Fibroblast of skin of right biceps (primary cell): ENCODE measurements at regions not wholly inside any gene's neighbourhood (a gene's known extent, or its start where the extent isn't known, plus 50 kb on each side); places are given as distances from the start of the nearest gene placed in this dataset.
"Not testable (repeated sequence)": the region's sequence is repeated elsewhere in the genome, so short reads cannot be mapped to it uniquely, and the experiment has no call there.

Source experiments
- DNase-seq: peaks from one replicate; pipeline ENCODE4 v3.0.0-alpha.2; 2013

DNA sequence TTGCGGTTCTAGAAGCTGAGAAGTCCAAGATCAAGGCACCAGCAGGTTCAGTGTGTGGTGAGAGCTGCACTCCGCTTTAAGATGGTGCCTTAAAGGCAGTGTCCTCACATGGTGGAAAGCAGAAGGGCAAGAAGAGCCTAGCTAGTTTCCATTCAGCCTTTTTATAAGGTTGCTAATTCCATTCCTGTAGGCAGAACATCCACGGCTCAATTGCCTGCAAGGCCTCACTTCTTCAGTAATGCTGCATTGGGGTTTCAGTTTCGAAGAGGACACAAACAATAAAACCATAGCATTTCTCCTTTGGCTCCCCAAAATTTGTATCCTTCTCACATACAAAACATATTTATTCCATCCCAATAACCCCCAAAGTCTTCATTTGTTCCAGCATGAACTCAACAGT, 109.5 kb upstream of the KCND2 start:
- DNase-seq = no peak

DNA sequence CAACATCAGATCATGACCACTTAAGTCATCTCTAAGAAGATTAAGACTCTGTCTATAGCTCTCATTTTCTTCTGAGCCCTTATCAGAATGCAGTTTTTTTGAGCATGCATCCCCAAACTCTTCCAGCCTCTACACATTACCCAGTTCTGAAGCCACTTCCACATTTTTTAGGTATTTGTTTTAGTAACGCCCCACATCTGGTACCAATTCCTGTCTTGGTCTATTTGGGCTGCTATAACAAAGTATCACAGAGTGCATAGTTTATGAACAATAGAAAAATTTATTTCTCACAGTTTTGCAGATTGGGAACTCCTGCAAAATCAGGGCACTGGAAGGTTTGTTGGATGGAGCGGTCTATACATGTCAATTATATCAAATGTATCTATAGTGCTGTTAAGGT, 107.7 kb upstream of the KCND2 start:
- DNase-seq = no peak

DNA sequence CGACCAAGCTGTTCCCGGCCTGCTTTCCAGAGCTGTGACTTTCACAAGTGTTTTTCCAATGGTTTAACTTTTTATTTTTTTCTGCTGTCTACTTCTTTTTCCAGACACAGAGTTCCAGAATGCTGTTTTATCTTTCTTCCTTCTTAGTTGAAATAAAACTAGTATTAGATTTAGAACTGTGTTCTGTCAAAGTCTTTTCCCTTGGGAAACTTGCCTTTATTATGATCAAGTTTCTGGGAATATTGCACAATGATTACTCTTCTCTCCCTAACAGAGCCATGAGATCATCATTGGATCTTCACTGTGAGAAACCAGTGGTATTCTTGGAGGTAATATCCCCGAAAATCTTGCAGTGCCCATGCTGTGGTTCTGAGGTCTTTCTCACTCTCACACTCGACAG, 104.9 kb upstream of the KCND2 start:
- DNase-seq = peak; percentile 73

DNA sequence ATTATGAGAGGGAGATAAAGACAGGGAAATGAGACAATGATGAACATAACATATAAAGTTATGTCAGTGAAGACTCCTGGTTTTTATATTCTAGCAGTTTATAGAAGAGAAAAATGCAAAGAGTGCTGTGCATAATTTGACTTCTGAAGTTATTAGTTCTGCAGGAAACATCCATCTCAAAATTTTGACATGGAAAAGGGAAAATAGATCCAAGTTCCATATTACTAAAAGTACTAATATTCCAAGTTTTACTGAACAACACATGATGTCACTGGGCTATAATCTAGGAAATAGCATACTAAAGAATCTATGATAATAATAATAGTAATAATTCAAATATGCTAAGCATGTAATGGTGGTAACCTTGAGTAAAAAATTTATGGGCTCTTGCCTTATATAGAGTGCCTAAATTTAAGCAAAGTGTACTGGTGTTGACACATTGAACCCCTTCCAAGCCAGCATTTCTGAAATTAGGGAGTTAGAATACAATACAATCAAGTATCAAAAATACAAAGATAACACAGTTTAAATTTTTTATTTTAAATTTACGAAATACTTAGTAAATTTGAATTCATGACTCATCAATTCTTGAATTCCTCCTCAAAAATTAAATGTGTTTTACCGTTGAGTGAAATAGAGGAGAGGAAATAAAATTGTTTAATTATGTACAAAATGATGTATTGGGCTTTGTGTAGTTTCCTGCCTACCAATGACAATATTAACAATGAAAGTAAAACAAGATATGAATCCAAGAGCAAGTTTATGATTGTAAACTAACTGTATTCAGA, 102.8 kb upstream of the KCND2 start:
- peak; percentile 58 for DNase-seq

DNA sequence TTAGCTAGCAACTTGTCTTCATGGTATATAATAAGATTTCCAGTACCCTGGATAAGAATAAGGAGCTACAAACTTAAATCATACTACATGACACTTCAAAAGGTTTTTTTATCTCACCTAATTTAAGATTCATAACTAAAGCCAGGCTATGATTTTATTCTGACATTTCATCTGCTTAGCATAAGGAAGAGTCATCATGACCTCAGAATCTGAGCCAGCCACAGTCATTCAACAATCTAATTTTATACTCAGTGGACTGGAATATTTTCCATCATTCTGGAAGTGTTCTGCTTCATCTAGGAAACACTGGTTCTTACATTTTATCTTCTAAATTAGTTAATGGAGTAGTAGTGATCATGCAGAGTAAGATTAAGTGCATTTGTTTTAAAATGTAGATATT, 102.1 kb upstream of the KCND2 start:
- DNase-seq = peak; percentile 52

DNA sequence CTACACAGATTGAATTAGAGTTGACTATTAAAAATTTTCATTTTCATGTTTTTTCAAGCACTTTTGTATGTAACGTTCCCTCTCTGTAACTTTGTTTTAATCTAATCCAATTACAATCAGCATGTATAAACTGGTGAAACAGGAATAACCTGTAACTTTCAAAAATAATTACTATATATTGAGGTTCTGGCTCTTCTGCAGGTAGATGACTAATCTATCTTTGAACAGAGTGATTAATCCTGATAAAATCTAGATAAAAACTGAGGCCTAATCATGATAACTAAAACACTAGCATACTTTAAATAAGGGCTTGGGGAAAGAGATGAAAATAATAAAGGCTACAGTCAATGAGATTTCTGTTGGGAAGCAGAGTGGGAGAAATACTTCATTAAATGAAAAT, 101.6 kb upstream of the KCND2 start:
- no peak for DNase-seq

DNA sequence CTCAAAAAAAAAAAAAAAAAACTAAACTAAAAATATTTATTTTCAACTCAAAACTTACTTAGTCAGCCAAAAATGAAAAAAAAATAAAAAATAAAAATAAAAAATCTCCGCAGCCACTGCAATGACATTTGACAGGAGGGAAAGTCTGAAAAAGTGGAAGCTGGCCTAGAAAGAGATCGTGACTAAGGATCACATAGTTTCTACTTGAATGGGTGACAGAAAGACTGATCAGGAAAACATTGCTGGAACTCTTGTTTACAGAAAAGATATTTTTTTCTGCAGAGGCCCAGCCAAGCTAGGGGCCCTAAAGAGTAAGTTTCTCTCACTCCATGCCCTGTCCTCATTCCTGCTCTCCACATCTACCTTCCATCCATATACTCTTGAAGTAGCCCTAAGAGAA, 92.8 kb upstream of the KCND2 start:
- no peak for DNase-seq

DNA sequence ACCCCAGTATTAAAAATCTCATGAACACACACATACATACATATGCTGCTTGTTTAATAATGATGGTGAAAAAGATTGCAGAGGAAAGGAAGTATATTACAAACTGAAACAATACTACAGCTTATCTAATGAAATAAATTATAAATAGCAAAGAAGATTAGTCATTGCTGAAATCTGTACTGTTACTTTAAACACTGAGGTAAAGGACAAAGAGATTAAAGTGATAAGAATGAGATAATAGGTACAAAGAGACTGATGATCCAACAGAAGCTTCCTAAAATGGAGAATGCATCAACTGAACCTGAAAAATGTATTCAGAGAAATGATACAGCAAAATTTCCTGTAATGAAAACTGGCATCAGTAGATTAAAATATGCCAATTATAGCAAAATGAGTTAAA, 91.5 kb upstream of the KCND2 start:
- DNase-seq = no peak

DNA sequence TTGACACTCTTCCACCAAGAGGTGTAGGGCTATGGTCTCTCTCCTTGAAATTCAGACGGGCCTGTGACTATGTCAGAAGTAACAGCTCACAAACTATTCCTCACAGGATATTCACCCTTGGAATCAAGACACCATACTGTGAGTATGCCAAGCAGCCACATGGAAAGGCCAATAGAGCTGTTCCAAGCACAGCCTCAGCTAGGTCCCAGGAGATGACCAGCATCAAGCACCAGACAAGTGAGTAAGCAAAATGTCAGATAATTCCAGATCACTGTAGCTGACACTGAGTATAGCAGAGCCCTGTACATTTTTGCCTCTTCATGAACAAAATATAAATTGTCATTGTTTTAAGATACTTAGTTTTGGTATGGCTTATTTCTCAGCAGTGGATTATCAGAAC, 88.1 kb upstream of the KCND2 start:
- DNase-seq = no peak

DNA sequence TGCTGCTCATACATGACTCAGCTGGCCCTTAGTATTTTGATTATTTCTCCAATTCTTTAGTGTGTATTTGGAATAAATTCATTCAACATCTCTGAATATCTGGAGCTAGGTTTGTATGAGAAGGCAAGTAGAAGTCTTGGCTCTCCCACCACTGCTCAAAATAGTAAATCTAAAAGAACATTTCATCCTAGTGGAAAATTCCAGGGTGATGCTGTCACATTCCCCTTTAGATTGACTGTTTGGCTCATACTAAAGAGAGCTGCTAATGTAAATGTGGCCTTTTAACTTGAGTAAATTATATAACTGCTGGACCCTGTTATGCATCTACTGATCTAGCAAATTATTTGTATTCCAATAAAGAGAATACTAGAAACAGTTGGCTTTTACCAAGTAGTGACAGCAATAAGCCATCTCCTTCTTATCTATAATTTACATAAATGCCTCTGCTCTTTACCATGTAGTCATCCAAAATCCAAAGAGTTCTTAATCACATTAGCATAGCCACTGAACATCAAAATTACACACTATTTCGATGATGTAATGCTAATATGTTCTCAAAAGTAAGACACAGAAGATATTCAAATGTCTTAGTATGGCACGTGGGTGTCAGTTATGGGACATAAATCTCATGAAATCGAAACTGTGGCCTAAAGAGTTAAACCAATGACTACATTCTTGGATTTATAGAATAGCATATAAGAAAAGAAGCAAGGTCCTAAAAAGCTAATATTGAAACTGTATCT, 86.9 kb upstream of the KCND2 start:
- peak; percentile 36 for DNase-seq

DNA sequence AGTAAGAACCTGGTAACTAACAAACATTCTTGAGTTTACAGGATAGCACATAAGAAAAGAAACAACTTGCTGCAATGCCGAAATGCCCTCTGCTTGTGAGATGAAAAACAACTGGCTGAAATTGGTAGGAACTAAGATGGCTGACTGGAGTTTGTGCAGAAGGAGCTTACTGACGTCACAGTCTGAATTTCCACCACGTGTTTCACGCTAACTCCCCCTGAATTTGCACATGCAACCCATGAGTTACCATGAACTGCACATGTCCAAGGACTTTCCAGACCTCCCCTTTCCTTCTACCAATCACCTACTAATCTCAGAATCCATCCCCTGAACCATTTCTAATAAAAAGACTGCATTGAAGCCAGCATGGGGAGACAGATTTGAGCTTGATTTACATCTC, 86.3 kb upstream of the KCND2 start:
- DNase-seq = no peak

DNA sequence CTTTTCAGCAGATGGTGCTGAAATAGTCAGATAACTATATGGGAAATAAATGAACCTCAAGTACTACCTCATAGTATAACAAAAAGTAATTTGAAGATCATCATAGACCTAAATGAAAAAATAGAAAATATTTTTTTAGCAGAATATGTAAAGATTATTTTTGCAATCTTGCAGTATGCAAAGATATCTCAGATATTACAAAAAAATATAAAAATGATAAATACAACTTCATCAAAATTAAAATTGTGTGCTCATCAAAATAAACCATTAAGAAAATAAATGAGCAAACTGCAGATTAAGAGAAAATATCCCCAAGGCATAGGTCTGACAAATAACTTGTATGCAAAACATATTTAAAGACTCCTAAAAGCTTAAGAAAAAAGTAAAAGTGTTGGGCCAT, 83.4 kb upstream of the KCND2 start:
- DNase-seq = no peak

DNA sequence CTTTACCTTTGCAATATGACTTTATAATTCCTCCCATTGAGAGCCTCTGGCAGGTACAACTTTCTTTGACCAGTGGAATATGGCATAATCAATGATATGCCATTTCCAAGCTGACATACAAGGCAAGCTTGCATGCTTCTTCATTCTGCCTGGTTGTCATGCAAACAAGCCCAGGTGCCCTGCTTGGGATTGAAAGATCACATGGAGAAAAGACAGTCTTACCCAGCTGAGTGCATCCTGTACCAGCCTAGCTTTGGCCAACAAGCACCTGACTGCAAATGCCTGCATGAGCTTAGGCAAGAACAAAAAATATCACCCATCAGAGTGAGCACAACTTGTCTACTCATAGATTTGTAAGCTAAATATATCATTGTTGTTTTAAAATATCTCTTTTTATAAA, 82.9 kb upstream of the KCND2 start:
- DNase-seq = no peak

DNA sequence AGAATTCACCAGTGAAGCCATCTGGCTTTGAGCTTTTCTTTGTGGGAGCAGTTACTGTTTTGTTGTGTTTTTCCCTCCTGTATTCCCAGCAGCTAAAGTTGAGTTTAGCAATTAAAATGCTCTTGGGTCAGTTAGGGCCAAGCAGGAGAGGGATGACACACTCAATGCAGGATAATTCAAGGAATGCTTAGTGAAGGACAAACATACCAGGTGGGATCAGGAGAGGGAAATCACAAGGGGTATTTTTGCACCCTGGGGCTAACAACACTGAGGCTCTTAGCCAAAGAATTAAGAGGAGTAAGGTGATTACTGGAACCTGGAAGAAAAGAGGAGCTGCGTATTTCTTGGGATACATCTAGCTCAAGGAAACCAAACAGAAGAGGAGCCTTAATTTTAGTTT, 82.4 kb upstream of the KCND2 start:
- DNase-seq = no peak

DNA sequence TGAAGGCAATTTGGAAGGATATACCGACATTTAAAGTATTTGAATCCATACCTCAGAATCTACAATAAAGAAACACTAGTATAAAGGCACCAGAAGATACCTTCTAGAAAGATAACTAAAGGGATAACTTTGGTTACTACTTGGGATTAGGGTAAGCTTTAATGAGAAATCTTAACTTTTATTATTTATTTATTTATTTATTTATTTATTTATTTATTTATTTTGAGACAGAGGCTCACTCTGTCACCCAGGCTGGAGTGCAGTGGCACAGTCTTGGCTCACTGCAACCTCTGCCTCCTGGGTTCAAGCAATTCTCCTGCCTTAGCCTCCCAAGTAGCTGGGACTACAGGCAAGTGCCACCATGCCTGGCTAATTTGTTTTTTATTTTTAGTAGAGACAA, 81.6 kb upstream of the KCND2 start:
- not testable (repeated sequence) for DNase-seq

DNA sequence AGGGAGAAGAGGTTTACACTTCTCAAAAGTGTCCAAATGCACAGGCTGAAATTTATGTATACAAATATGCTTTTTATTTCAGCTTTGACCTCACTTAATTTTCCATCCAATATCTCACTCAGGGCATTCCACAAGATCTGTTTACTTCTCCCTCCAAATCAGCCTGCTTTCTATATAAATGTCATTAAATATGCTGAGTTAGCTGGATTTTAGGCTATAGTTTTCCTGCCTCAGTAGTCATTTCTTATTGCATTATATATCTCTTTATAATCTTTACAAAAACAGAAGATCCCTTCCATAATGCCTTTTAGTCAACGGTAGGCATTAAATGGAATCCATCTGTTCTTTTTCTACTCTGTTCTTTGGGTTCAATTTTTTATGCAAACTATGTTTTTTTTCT, 71.7 kb upstream of the KCND2 start:
- no peak for DNase-seq

DNA sequence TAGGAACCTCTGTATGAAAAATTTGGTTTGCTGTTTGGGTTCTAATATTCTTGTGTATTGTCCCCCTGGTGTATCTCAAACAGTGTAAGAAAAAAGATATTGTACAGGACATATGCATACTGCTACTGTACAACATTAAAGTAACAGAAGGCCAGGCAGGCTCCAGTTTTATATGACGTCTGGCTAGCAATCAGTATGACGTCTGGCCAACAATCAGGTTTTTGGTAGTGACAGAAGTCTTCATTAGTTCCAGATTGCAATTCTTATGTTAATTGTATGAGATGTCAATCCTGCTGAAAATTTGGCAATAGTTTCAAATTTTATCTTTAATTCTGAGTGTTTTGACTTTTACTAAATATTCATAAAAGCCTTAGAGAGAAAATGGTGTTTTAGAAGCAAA, 67.9 kb upstream of the KCND2 start:
- no peak for DNase-seq

DNA sequence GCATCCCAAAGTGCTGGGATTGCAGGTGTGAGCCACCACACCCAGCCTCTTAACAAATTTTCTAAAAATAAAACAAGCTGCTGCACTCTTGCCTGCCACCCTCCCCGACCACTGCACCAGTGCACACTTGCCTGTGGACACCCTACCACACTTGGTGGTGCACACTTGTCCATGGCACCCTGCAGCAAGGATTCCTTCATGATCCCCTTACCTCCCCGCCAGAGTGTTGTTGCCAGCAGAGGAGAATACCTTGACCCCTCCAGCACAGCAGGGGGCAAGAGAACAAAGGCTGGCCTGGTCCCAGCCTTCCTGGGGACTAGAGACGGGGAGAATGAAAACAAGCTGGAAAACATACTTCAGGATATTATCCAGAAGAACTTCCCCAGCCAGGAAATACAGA, 65.9 kb upstream of the KCND2 start:
- no peak for DNase-seq

DNA sequence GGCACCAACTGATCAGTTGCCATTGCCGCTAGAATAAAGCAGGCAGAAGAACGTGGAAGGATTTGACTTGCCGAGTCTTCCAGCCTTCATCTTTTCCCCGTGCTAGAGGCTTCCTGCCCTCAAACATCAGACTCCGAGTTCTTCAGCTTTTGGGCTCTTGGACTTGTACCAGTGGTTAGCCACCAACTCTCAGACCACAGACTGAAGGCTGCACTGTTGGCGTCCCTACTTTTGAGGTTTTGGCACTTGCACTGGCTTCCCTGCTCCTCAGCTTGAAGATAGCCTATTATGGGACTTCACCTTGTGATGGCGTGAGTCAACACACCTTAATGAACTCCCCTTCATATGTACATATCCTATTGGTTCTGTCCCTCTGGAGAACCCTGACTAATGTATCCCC, 57.3 kb upstream of the KCND2 start:
- DNase-seq = no peak

DNA sequence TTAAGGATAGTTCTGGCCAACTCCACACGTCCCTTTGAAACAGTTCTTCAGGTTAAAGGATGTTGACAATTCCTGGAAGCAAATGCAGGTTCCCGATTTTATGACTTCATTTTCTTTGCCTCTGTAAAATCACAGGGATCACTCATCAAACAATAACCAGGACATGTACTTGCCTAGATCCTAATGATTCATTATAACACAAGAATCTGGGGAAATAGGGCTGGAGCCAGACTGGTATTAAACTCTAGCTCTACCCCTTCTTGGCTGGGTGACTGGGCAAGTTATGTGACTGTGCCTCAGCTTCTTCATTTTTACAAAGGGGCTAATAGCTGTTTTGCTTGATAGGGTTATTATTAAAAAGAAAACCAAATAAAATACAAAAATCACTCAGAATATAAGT, 56.0 kb upstream of the KCND2 start:
- DNase-seq = no peak

DNA sequence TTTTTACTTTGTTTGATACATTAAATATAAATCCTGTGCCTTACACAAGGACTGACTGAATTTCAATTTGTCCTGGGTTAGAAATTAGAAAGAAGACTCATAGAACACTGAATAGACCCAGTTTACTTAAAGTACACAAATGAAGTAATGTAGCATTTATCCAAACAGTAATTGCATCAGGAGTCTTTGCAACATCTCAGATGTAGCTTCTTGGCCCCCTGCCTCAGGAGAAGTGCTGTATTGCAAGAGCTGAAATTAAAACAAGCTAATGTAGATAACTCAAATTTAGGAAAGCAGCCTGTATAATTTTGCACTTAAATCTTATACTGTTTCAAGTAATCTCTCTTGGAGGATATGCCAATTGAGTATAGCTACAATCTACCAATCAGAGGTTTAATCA, 54.3 kb upstream of the KCND2 start:
- no peak for DNase-seq

DNA sequence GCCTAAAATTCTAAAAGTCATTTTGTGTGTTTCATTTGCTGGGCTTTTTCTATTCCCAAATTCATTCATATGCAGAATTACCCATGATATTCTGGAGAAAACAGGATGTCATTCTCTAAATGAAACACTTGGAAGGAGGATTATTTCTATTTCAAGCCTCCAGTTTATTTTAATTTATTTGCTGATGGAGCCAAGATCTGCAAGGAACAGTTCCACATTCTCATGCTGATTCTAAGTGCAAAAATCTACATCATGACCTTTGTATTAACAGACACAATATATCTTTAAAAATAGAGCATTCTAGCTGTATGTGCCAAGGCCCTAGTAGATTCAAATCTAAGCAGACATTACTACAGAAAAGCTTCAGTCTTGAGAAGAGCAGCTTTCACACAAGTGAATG, 51.3 kb upstream of the KCND2 start:
- no peak for DNase-seq
